Panc1 (cell line): ENCODE measurements at regions not wholly inside any gene's neighbourhood (a gene's known extent, or its start where the extent isn't known, plus 50 kb on each side); places are given as distances from the start of the nearest gene placed in this dataset.

Experiments
- ATAC-seq: fragments of 200-7000 bp; cut with Tn5 transposase; 2 replicates; pipeline ENCODE4 v1.9.1; 2020; ENCODE audit warnings: mild to moderate bottlenecking, moderate library complexity
- BruUV-seq: library from RNA; stranded (reverse); fragments of 400-500 nt; replicated peaks from 2 replicates; lab custom pipeline; 2021; lab: Mats Ljungman, UMichigan
- CTCF ChIA-PET: fragments of 300-600 bp; sonication (Branson Sonifier 250); formaldehyde crosslinking; loops from one replicate; lab custom pipeline; 2022; ENCODE audit warnings: antibody characterized with exemption; lab: Charles Lee
- POLR2A ChIA-PET: fragments of 300-600 bp; sonication (Branson Sonifier 250); formaldehyde crosslinking; loops from one replicate; lab custom pipeline; 2022; ENCODE audit warnings: antibody characterized with exemption; lab: Charles Lee
- DNase-seq: peaks from one replicate; pipeline ENCODE4 v3.0.0-alpha.2; 2010; ENCODE audit warnings: low read depth, low spot score
- H3K27ac ChIP-seq: 2 replicates; pipeline ENCODE4 v1.5.1; 2011; ENCODE audit warnings: mild to moderate bottlenecking, low read length, inconsistent platforms
- H3K27me3 ChIP-seq: fragments of 200-500 bp; sonication (Bioruptor generic); 2 replicates; pipeline ENCODE4 v1.6.0; 2014; ENCODE audit warnings: low read length, inconsistent platforms; ENCODE audit not compliant: control insufficient read depth, insufficient read depth
- H3K36me3 ChIP-seq: fragments of 200-500 bp; sonication (Bioruptor generic); 2 replicates; pipeline ENCODE4 v1.5.1; 2014; ENCODE audit warnings: inconsistent platforms, mild to moderate bottlenecking, low read length, moderate library complexity; ENCODE audit not compliant: control insufficient read depth, insufficient read depth
- H3K4me1 ChIP-seq: 2 replicates; pipeline ENCODE4 v1.5.1; 2011; ENCODE audit warnings: inconsistent platforms, mild to moderate bottlenecking, low read length, moderate library complexity; ENCODE audit not compliant: control insufficient read depth, insufficient read depth
- H3K4me3 ChIP-seq, 2 experiments: 2 replicates each; pipeline ENCODE4 v1.5.1; 2011 to 2012; ENCODE audit warnings: low read depth in 2 of 2, low read length in 2 of 2, mild to moderate bottlenecking in 2 of 2, inconsistent platforms in 1 of 2, moderate library complexity in 1 of 2
- H3K9me3 ChIP-seq: fragments of 200-500 bp; sonication (Bioruptor generic); 2 replicates; pipeline ENCODE4 v1.5.1; 2014; ENCODE audit warnings: low read depth, mild to moderate bottlenecking, inconsistent platforms, low read length, moderate library complexity; ENCODE audit not compliant: control insufficient read depth, insufficient read depth
- CTCF ChIP-seq: fragments of 450-650 bp; IDR thresholded peaks from 2 replicates; pipeline ENCODE4 v1.5.1; 2017; ENCODE audit warnings: mild to moderate bottlenecking
- POLR2AphosphoS5 ChIP-seq: IDR thresholded peaks from 2 replicates; pipeline ENCODE4 v1.6.1; 2012; ENCODE audit warnings: mild to moderate bottlenecking, low read depth, low read length, moderate library complexity
- REST ChIP-seq, 2 experiments: IDR thresholded peaks; 2 replicates each; pipeline ENCODE4 v1.6.1; 2011 to 2012; ENCODE audit warnings: low read depth in 2 of 2, control low read depth in 1 of 2, low read length in 1 of 2, mild to moderate bottlenecking in 1 of 2, moderate library complexity in 1 of 2; ENCODE audit not compliant: insufficient read depth in 1 of 2
- SIN3A ChIP-seq: IDR thresholded peaks from 2 replicates; pipeline ENCODE4 v1.6.1; 2012; ENCODE audit warnings: low read depth, mild to moderate bottlenecking, low read length, moderate library complexity, borderline replicate concordance; ENCODE audit not compliant: insufficient read depth
- TCF7L2 ChIP-seq: IDR thresholded peaks from 2 replicates; pipeline ENCODE4 v1.6.1; 2011; ENCODE audit warnings: mild to moderate bottlenecking, low read depth, low read length, inconsistent platforms
- in situ Hi-C: cut with HindIII; loops from 2 replicates; pipeline ENCODE4 v1.10.0; 2016; ENCODE audit warnings: low sequenced_read_pairs, low pct_unique_long_range_greater_than_20kb
- intact Hi-C: fragments of 100-400 bp; cut with micrococcal nuclease; formaldehyde crosslinking; loops from one replicate; pipeline ENCODE4 v1.10.0; 2022; ENCODE audit not compliant: unreplicated experiment

- Histone ChIP-seq H3K4me1 (no peaks in the 10 kb centered on the region), H3K27ac (no peak overlapping the region), H3K36me3 (no peaks in the 10 kb centered on the region), H3K4me3 (no peak overlapping the region), H3K9me3 (no peaks in the 10 kb centered on the region), H3K27me3 (peaks cover 9% of the 10 kb centered on the region)
- no TSS peak for BruUV-seq
- in situ Hi-C loops, result no loop called here
- ATAC-seq (no peak), DNase-seq (no peak)
- POLR2A ChIA-PET, result no interaction called here
- intact Hi-C loops, result no loop called here
- CTCF ChIA-PET, result no interaction called here
- TF ChIP-seq TCF7L2 (no peak), POLR2AphosphoS5 (no peak), CTCF (no peak), SIN3A (no peak), REST (IDR thresholded peaks at IDR 0.05; ENCODE audit: insufficient read depth in 1 of 2, low read depth in 2 of 2, low read length in 1 of 2) (no peak)
Observed at GRCh38 chr18:78393086-78393862, 586.3 kb upstream of the SALL3 start.

- BruUV-seq, result no TSS peak
- in situ Hi-C loops, result no loop called here
Observed at GRCh38 chr18:78396077-78396476, 583.5 kb upstream of the SALL3 start.

More at GRCh38 chr18:78396077-78396476, 583.5 kb upstream of the SALL3 start:
- H3K27ac ChIP-seq, result no peak overlapping the region
- no peaks in the 10 kb centered on the region for H3K9me3 ChIP-seq
- DNase-seq (no peak), ATAC-seq (0 out of 2 replicates have a peak, but pooled peaks have one; percentile 30)
- CTCF ChIA-PET, result no interaction called here
- no peaks in the 10 kb centered on the region for H3K36me3 ChIP-seq
- no peaks in the 10 kb centered on the region for H3K4me1 ChIP-seq
- no peak overlapping the region for H3K4me3 ChIP-seq
- POLR2A ChIA-PET, result no interaction called here
- peaks cover 24% of the 10 kb centered on the region for H3K27me3 ChIP-seq
- intact Hi-C loops, result no loop called here
- TF ChIP-seq CTCF (no peak), TCF7L2 (no peak), REST (IDR thresholded peaks at IDR 0.05; ENCODE audit: insufficient read depth in 1 of 2, low read depth in 2 of 2, low read length in 1 of 2) (no peak), POLR2AphosphoS5 (no peak), SIN3A (no peak)
